ENCODE measurements at regions not wholly inside any gene's neighbourhood (a gene's known extent, or its start where the extent isn't known, plus 50 kb on each side); places are given as distances from the start of the nearest gene placed in this dataset.

DNA sequence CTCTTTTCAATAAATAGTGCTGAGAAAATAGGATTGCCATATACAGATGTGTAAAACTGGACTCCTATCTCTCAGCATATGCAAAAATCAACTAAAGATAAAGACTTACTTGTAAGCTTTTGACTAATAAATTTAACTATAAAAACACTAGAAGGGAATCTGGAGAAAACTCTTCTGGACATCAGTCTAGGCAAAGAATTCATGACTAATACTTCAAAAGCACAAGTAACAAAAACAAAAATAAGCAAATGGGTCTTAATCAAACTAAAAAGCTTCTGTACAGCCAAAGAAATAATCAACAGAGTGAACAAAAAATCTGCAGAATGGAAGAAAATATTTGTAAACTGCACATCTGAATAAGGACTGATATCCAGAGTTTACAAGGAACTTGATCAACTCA, 1122.2 kb downstream of the TBL1XR1 start:
- Histone ChIP-seq H3K4me2 (ENCODE audit: low read length) (no peak overlapping the region), H3K27me3 (ENCODE audit: control insufficient read depth, insufficient read depth, low read length) (no peaks in the 10 kb centered on the region), H3K4me1 (no peaks in the 10 kb centered on the region), H3K4me3 (ENCODE audit: low read depth, low read length) (no peak overlapping the region), H3K9me3 (ENCODE audit: control insufficient read depth, low read length) (no peaks in the 10 kb centered on the region), H2AFZ (no peak overlapping the region), H3K79me2 (no peaks in the 10 kb centered on the region), H3K9ac (no peak overlapping the region), H3K27ac (no peak overlapping the region), H3K36me3 (ENCODE audit: control insufficient read depth, insufficient read depth, low read length) (no peaks in the 10 kb centered on the region)
- no peak for TF ChIP-seq CTCF (IDR thresholded peaks at IDR 0.05)

GRCh38 chr3:176074096-176074495, 1123.2 kb downstream of the TBL1XR1 start:
- no peak overlapping the region for H3K4me2 ChIP-seq (ENCODE audit: low read length)
- H3K4me1 ChIP-seq = no peaks in the 10 kb centered on the region
- no peaks in the 10 kb centered on the region for H3K27me3 ChIP-seq (ENCODE audit: control insufficient read depth, insufficient read depth, low read length)
- no peak for TF ChIP-seq CTCF (IDR thresholded peaks at IDR 0.05)
- no peaks in the 10 kb centered on the region for H3K79me2 ChIP-seq
- no peak overlapping the region for H3K27ac ChIP-seq
- H3K9ac ChIP-seq = no peak overlapping the region
- no peaks in the 10 kb centered on the region for H3K36me3 ChIP-seq (ENCODE audit: control insufficient read depth, insufficient read depth, low read length)
- no peak overlapping the region for H2AFZ ChIP-seq
- no peaks in the 10 kb centered on the region for H3K9me3 ChIP-seq (ENCODE audit: control insufficient read depth, low read length)
- H3K4me3 ChIP-seq (ENCODE audit: low read depth, low read length) = no peak overlapping the region

DNA sequence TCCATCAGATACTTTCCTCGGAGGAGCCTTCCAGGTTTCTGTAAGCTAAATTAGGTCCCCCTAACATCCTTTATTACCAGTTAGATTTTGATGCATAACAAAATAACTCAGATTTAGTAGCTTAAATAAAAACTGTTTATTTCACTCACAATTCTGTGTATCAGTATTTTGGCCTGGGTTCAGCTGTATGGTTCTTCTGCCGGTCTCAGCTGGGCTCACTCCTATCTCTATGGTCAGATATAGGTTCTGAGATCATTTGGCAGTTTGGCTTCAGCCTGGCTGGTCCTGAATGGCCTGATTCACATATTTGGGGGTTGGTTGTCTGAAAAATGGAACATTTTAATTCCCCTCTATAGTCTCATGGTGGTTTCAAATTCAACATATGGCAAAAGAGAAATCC, 1125.3 kb downstream of the TBL1XR1 start:
- H3K27me3 ChIP-seq (ENCODE audit: control insufficient read depth, insufficient read depth, low read length) = no peaks in the 10 kb centered on the region
- H3K9me3 ChIP-seq (ENCODE audit: control insufficient read depth, low read length) = no peaks in the 10 kb centered on the region
- H3K27ac ChIP-seq = no peak overlapping the region
- no peaks in the 10 kb centered on the region for H3K36me3 ChIP-seq (ENCODE audit: control insufficient read depth, insufficient read depth, low read length)
- H3K4me3 ChIP-seq (ENCODE audit: low read depth, low read length) = no peak overlapping the region
- H3K79me2 ChIP-seq = no peaks in the 10 kb centered on the region
- TF ChIP-seq CTCF (IDR thresholded peaks at IDR 0.05) = no peak
- H3K4me2 ChIP-seq (ENCODE audit: low read length) = no peak overlapping the region
- H3K4me1 ChIP-seq = no peaks in the 10 kb centered on the region
- no peak overlapping the region for H2AFZ ChIP-seq
- H3K9ac ChIP-seq = no peak overlapping the region

DNA sequence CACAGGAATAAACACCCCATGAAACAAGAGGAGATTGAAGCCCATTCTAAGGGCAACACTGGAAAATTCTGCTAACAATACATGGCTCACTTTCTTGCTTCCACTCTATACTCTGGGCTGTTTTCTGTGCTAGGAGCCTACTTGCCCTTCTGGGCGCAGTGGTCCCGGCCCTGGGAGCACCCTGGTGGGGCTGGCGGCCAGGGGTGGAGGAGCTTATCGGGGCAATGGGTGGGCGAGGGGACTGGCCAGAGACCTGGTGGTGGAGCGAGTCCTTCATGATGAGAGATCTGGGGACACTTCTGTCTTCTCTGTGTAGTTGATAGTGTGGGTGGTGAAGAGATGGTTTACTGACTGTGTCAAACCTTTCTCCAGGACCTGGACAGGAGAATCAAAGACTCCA, 1128.5 kb downstream of the TBL1XR1 start:
- no peaks in the 10 kb centered on the region for H3K79me2 ChIP-seq
- H2AFZ ChIP-seq = no peak overlapping the region
- no peak overlapping the region for H3K9ac ChIP-seq
- no peaks in the 10 kb centered on the region for H3K9me3 ChIP-seq (ENCODE audit: control insufficient read depth, low read length)
- no peaks in the 10 kb centered on the region for H3K36me3 ChIP-seq (ENCODE audit: control insufficient read depth, insufficient read depth, low read length)
- H3K27me3 ChIP-seq (ENCODE audit: control insufficient read depth, insufficient read depth, low read length) = no peaks in the 10 kb centered on the region
- TF ChIP-seq CTCF (IDR thresholded peaks at IDR 0.05) = no peak
- H3K4me2 ChIP-seq (ENCODE audit: low read length) = no peak overlapping the region
- no peaks in the 10 kb centered on the region for H3K4me1 ChIP-seq
- H3K4me3 ChIP-seq (ENCODE audit: low read depth, low read length) = no peak overlapping the region
- no peak overlapping the region for H3K27ac ChIP-seq

DNA sequence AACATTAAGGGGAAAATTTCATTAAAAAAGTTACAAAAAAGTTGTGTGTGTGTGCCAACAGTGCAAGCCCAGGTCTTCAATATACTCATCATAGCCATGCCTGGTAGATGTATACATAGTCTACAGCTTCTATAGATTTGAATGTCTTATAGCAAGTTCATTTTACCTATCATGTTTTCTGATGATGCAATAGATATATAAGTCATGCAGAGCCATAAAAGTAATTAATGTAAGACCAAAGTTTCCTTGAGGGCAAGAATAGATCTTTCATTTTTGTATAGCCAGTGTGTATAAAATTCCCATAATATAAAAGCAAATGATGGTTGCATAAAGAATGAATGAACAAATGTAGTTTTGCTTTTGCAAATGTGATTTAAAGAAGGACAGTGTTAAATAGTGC, 1138.4 kb downstream of the TBL1XR1 start:
- no peaks in the 10 kb centered on the region for H3K4me1 ChIP-seq
- H3K27ac ChIP-seq = no peak overlapping the region
- no peak overlapping the region for H3K4me3 ChIP-seq (ENCODE audit: low read depth, low read length)
- H3K27me3 ChIP-seq (ENCODE audit: control insufficient read depth, insufficient read depth, low read length) = no peaks in the 10 kb centered on the region
- no peak overlapping the region for H2AFZ ChIP-seq
- no peaks in the 10 kb centered on the region for H3K9me3 ChIP-seq (ENCODE audit: control insufficient read depth, low read length)
- H3K79me2 ChIP-seq = no peaks in the 10 kb centered on the region
- H3K4me2 ChIP-seq (ENCODE audit: low read length) = no peak overlapping the region
- no peak overlapping the region for H3K9ac ChIP-seq
- no peak for TF ChIP-seq CTCF (IDR thresholded peaks at IDR 0.05)
- H3K36me3 ChIP-seq (ENCODE audit: control insufficient read depth, insufficient read depth, low read length) = no peaks in the 10 kb centered on the region

All from parathyroid adenoma (tissue), 2 donors.